ENCODE measurements at regions not wholly inside any gene's neighbourhood (a gene's known extent, or its start where the extent isn't known, plus 50 kb on each side); places are given as distances from the start of the nearest gene placed in this dataset.
"Not testable (repeated sequence)": the region's sequence is repeated elsewhere in the genome, so short reads cannot be mapped to it uniquely, and the experiment has no call there.

GRCh38 chr6:85128256-85128655 is 321.6 kb upstream of the NT5E start:
- not testable (repeated sequence) for TF ChIP-seq CTCF (IDR thresholded peaks at IDR 0.05; ENCODE audit: low read depth, low read length); POLR2A (IDR thresholded peaks at IDR 0.05; ENCODE audit: extremely low read depth, insufficient read length); MAX (IDR thresholded peaks at IDR 0.05; ENCODE audit: low read depth, low read length)
